Parathyroid adenoma (tissue), 2 donors: ENCODE measurements at regions not wholly inside any gene's neighbourhood (a gene's known extent, or its start where the extent isn't known, plus 50 kb on each side); places are given as distances from the start of the nearest gene placed in this dataset.

Source experiments
- H2AFZ ChIP-seq: fragments of 300-600 bp; sonication (generic); one replicate; pipeline ENCODE4 v1.7.0; 2017; ENCODE audit warnings: antibody characterized with exemption, mild to moderate bottlenecking
- H3K27ac ChIP-seq: fragments of 300-600 bp; sonication (generic); one replicate; pipeline ENCODE4 v1.7.0; 2017
- H3K27me3 ChIP-seq: fragments of 300-600 bp; sonication (generic); one replicate; pipeline ENCODE4 v1.7.0; 2017; ENCODE audit warnings: low read length; ENCODE audit not compliant: control insufficient read depth, insufficient read depth
- H3K36me3 ChIP-seq: fragments of 300-600 bp; sonication (generic); one replicate; pipeline ENCODE4 v1.7.0; 2017; ENCODE audit warnings: low read length; ENCODE audit not compliant: control insufficient read depth, insufficient read depth
- H3K4me1 ChIP-seq: fragments of 300-600 bp; sonication (generic); one replicate; pipeline ENCODE4 v1.7.0; 2017; ENCODE audit warnings: control low read depth
- H3K4me2 ChIP-seq: fragments of 300-600 bp; sonication (generic); one replicate; pipeline ENCODE4 v1.7.0; 2017; ENCODE audit warnings: low read length
- H3K4me3 ChIP-seq: fragments of 300-600 bp; sonication (generic); one replicate; pipeline ENCODE4 v1.7.0; 2017; ENCODE audit warnings: low read depth, low read length
- H3K79me2 ChIP-seq: fragments of 300-600 bp; sonication (generic); one replicate; pipeline ENCODE4 v1.7.0; 2017; ENCODE audit warnings: control low read depth
- H3K9ac ChIP-seq: fragments of 300-600 bp; sonication (generic); one replicate; pipeline ENCODE4 v1.7.0; 2017; ENCODE audit warnings: mild to moderate bottlenecking
- H3K9me3 ChIP-seq: fragments of 300-600 bp; sonication (generic); one replicate; pipeline ENCODE4 v1.7.0; 2017; ENCODE audit warnings: low read length; ENCODE audit not compliant: control insufficient read depth
- CTCF ChIP-seq: fragments of 300-600 bp; sonication (generic); IDR thresholded peaks from one replicate; pipeline ENCODE4 v1.7.0; 2017; ENCODE audit warnings: antibody characterized with exemption, mild to moderate bottlenecking
- donor health status: primary hyperparathyroidism.

GRCh38 chr2:41966920-41967319, 80.9 kb upstream of the PKDCC start:
- H3K9ac ChIP-seq = no peak overlapping the region
- no peak for TF ChIP-seq CTCF
- H3K4me1 ChIP-seq = no peaks in the 10 kb centered on the region
- no peak overlapping the region for H3K27ac ChIP-seq
- H3K9me3 ChIP-seq = no peaks in the 10 kb centered on the region
- H2AFZ ChIP-seq = no peak overlapping the region
- H3K36me3 ChIP-seq = no peaks in the 10 kb centered on the region
- H3K4me3 ChIP-seq = no peak overlapping the region
- H3K27me3 ChIP-seq = no peaks in the 10 kb centered on the region
- H3K79me2 ChIP-seq = no peaks in the 10 kb centered on the region
- no peak overlapping the region for H3K4me2 ChIP-seq

GRCh38 chr2:41967476-41968181, 80.2 kb upstream of the PKDCC start:
- Histone ChIP-seq H3K27me3 (no peaks in the 10 kb centered on the region), H3K9ac (no peak overlapping the region)

GRCh38 chr2:41968182-41968578, 79.6 kb upstream of the PKDCC start:
- Histone ChIP-seq H3K27me3 (no peaks in the 10 kb centered on the region), H3K36me3 (no peaks in the 10 kb centered on the region), H3K27ac (no peak overlapping the region), H3K4me1 (no peaks in the 10 kb centered on the region), H3K4me2 (no peak overlapping the region), H2AFZ (no peak overlapping the region), H3K4me3 (no peak overlapping the region), H3K9me3 (no peaks in the 10 kb centered on the region), H3K9ac (no peak overlapping the region), H3K79me2 (no peaks in the 10 kb centered on the region)
- TF ChIP-seq CTCF = no peak

More at GRCh38 chr2:41967476-41968181, 80.2 kb upstream of the PKDCC start:
- Histone ChIP-seq H3K36me3 (no peaks in the 10 kb centered on the region), H3K4me2 (no peak overlapping the region), H3K9me3 (no peaks in the 10 kb centered on the region), H3K27ac (no peak overlapping the region), H2AFZ (no peak overlapping the region), H3K4me1 (no peaks in the 10 kb centered on the region), H3K4me3 (no peak overlapping the region), H3K79me2 (no peaks in the 10 kb centered on the region)
- no peak for TF ChIP-seq CTCF

- Histone ChIP-seq H3K4me1 (no peaks in the 10 kb centered on the region), H3K79me2 (no peaks in the 10 kb centered on the region), H3K36me3 (no peaks in the 10 kb centered on the region), H3K4me3 (no peak overlapping the region), H3K27me3 (no peaks in the 10 kb centered on the region), H3K4me2 (no peak overlapping the region), H3K9ac (no peak overlapping the region), H3K27ac (no peak overlapping the region), H3K9me3 (no peaks in the 10 kb centered on the region), H2AFZ (no peak overlapping the region)
- no peak for TF ChIP-seq CTCF
Measured at GRCh38 chr2:41970988-41971660, 76.7 kb upstream of the PKDCC start.

GRCh38 chr2:41972179-41972578, 75.6 kb upstream of the PKDCC start:
- Histone ChIP-seq H3K9me3 (no peaks in the 10 kb centered on the region), H3K4me1 (no peaks in the 10 kb centered on the region), H3K4me2 (no peak overlapping the region), H3K27me3 (no peaks in the 10 kb centered on the region), H3K4me3 (no peak overlapping the region), H3K9ac (no peak overlapping the region), H2AFZ (no peak overlapping the region), H3K27ac (no peak overlapping the region), H3K36me3 (no peaks in the 10 kb centered on the region), H3K79me2 (no peaks in the 10 kb centered on the region)
- TF ChIP-seq CTCF = no peak
